Panc1 (cell line): ENCODE measurements at regions not wholly inside any gene's neighbourhood (a gene's known extent, or its start where the extent isn't known, plus 50 kb on each side); places are given as distances from the start of the nearest gene placed in this dataset.

Experiments
- POLR2AphosphoS5 ChIP-seq: IDR thresholded peaks from 2 replicates; pipeline ENCODE4 v1.6.1; 2012; ENCODE audit warnings: mild to moderate bottlenecking, low read depth, low read length, moderate library complexity
- SIN3A ChIP-seq: IDR thresholded peaks from 2 replicates; pipeline ENCODE4 v1.6.1; 2012; ENCODE audit warnings: low read depth, mild to moderate bottlenecking, low read length, moderate library complexity, borderline replicate concordance; ENCODE audit not compliant: insufficient read depth
- TF ChIP-seq, protein P1 (sequence below): fragments of 450-650 bp; IDR thresholded peaks from 2 replicates; pipeline ENCODE4 v1.5.1; 2017; ENCODE audit warnings: mild to moderate bottlenecking
- TF ChIP-seq, protein P2 (sequence below), 2 experiments: IDR thresholded peaks; 2 replicates each; pipeline ENCODE4 v1.6.1; 2011 to 2012; ENCODE audit warnings: low read depth in 2 of 2, control low read depth in 1 of 2, low read length in 1 of 2, mild to moderate bottlenecking in 1 of 2, moderate library complexity in 1 of 2; ENCODE audit not compliant: insufficient read depth in 1 of 2

DNA sequence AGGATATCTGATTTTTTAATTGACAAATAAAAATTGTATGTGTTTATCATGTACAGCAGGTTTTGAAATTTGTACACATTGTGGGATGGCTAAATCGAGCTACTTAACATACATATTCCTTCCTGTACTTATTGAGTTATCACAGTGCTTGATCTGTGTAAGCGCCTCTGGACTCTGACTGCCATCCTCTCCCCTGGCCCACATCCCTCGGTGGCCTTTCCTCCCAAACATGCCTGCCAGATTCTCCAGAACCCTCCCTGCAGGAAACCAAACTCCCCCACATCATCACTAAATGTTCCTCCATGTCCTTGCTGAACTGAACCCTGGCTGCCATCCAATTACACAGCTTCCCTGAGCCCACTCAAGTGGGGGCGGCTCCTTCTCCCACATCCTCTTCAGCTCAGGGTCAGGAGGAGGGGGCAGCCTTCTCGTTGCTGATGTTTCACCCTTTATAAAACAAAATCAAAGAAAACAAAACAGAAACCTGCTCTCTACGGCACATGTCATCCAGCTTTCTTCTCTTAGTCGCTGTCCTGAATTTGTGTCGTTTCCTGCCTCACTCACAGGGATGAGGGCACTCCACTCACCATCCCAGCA lies 97.1 kb upstream of the SPATA13 start:
- TF ChIP-seq, protein P1, sequence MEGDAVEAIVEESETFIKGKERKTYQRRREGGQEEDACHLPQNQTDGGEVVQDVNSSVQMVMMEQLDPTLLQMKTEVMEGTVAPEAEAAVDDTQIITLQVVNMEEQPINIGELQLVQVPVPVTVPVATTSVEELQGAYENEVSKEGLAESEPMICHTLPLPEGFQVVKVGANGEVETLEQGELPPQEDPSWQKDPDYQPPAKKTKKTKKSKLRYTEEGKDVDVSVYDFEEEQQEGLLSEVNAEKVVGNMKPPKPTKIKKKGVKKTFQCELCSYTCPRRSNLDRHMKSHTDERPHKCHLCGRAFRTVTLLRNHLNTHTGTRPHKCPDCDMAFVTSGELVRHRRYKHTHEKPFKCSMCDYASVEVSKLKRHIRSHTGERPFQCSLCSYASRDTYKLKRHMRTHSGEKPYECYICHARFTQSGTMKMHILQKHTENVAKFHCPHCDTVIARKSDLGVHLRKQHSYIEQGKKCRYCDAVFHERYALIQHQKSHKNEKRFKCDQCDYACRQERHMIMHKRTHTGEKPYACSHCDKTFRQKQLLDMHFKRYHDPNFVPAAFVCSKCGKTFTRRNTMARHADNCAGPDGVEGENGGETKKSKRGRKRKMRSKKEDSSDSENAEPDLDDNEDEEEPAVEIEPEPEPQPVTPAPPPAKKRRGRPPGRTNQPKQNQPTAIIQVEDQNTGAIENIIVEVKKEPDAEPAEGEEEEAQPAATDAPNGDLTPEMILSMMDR, result no peak
- no peak for TF ChIP-seq POLR2AphosphoS5
- TF ChIP-seq SIN3A, result no peak
- TF ChIP-seq, protein P2, sequence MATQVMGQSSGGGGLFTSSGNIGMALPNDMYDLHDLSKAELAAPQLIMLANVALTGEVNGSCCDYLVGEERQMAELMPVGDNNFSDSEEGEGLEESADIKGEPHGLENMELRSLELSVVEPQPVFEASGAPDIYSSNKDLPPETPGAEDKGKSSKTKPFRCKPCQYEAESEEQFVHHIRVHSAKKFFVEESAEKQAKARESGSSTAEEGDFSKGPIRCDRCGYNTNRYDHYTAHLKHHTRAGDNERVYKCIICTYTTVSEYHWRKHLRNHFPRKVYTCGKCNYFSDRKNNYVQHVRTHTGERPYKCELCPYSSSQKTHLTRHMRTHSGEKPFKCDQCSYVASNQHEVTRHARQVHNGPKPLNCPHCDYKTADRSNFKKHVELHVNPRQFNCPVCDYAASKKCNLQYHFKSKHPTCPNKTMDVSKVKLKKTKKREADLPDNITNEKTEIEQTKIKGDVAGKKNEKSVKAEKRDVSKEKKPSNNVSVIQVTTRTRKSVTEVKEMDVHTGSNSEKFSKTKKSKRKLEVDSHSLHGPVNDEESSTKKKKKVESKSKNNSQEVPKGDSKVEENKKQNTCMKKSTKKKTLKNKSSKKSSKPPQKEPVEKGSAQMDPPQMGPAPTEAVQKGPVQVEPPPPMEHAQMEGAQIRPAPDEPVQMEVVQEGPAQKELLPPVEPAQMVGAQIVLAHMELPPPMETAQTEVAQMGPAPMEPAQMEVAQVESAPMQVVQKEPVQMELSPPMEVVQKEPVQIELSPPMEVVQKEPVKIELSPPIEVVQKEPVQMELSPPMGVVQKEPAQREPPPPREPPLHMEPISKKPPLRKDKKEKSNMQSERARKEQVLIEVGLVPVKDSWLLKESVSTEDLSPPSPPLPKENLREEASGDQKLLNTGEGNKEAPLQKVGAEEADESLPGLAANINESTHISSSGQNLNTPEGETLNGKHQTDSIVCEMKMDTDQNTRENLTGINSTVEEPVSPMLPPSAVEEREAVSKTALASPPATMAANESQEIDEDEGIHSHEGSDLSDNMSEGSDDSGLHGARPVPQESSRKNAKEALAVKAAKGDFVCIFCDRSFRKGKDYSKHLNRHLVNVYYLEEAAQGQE (IDR thresholded peaks at IDR 0.05; ENCODE audit: insufficient read depth in 1 of 2, low read depth in 2 of 2, low read length in 1 of 2), result no peak
